ENCODE measurements at regions not wholly inside any gene's neighbourhood (a gene's known extent, or its start where the extent isn't known, plus 50 kb on each side); places are given as distances from the start of the nearest gene placed in this dataset.

GRCh38 chr12:30461026-30461615 lies 234.5 kb downstream of the IPO8 start:
- no peaks in the 10 kb centered on the region for H3K36me3 ChIP-seq (ENCODE audit: insufficient read depth, low read length)
- H3K9ac ChIP-seq (ENCODE audit: low read depth, low read length), result no peak overlapping the region
- H3K4me1 ChIP-seq (ENCODE audit: insufficient read depth, low read length), result no peaks in the 10 kb centered on the region
- H3K4me3 ChIP-seq (ENCODE audit: low read length), result no peak overlapping the region
- no peaks in the 10 kb centered on the region for H3K9me3 ChIP-seq (ENCODE audit: insufficient read depth, low read depth, low read length)
- no peaks in the 10 kb centered on the region for H3K27me3 ChIP-seq (ENCODE audit: insufficient read depth, low read length)
- no peak overlapping the region for H3K27ac ChIP-seq (ENCODE audit: low read depth, low read length)

GRCh38 chr12:30458453-30458852 lies 237.2 kb downstream of the IPO8 start:
- H3K27ac ChIP-seq (ENCODE audit: low read depth, low read length), result no peak overlapping the region
- H3K36me3 ChIP-seq (ENCODE audit: insufficient read depth, low read length), result no peaks in the 10 kb centered on the region
- no peak overlapping the region for H3K4me3 ChIP-seq (ENCODE audit: low read length)
- no peaks in the 10 kb centered on the region for H3K9me3 ChIP-seq (ENCODE audit: insufficient read depth, low read depth, low read length)
- no peaks in the 10 kb centered on the region for H3K4me1 ChIP-seq (ENCODE audit: insufficient read depth, low read length)
- H3K27me3 ChIP-seq (ENCODE audit: insufficient read depth, low read length), result no peaks in the 10 kb centered on the region
- H3K9ac ChIP-seq (ENCODE audit: low read depth, low read length), result no peak overlapping the region
- WGBS, result 96% methylated on average over 3 of the region's 3 CpGs

- Histone ChIP-seq H3K27ac (ENCODE audit: low read depth, low read length) (no peak overlapping the region), H3K9ac (ENCODE audit: low read depth, low read length) (no peak overlapping the region), H3K4me1 (ENCODE audit: insufficient read depth, low read length) (no peaks in the 10 kb centered on the region), H3K4me3 (ENCODE audit: low read length) (no peak overlapping the region), H3K27me3 (ENCODE audit: insufficient read depth, low read length) (no peaks in the 10 kb centered on the region), H3K9me3 (ENCODE audit: insufficient read depth, low read depth, low read length) (no peaks in the 10 kb centered on the region), H3K36me3 (ENCODE audit: insufficient read depth, low read length) (no peaks in the 10 kb centered on the region)
- WGBS, result 51% methylated on average over 3 of the region's 3 CpGs
These were observed 237.9 kb downstream of the IPO8 start for GRCh38 chr12:30457621-30458289.

GRCh38 chr12:30450872-30451271 lies 244.8 kb downstream of the IPO8 start:
- H3K4me3 ChIP-seq (ENCODE audit: low read length), result no peak overlapping the region
- no peaks in the 10 kb centered on the region for H3K36me3 ChIP-seq (ENCODE audit: insufficient read depth, low read length)
- peaks cover 18% of the 10 kb centered on the region for H3K9me3 ChIP-seq (ENCODE audit: insufficient read depth, low read depth, low read length)
- no peaks in the 10 kb centered on the region for H3K4me1 ChIP-seq (ENCODE audit: insufficient read depth, low read length)
- H3K27me3 ChIP-seq (ENCODE audit: insufficient read depth, low read length), result no peaks in the 10 kb centered on the region
- H3K27ac ChIP-seq (ENCODE audit: low read depth, low read length), result no peak overlapping the region
- WGBS, result 94% methylated on average over 2 of the region's 2 CpGs
- H3K9ac ChIP-seq (ENCODE audit: low read depth, low read length), result no peak overlapping the region

- H3K4me3 ChIP-seq (ENCODE audit: low read length), result no peak overlapping the region
- H3K27ac ChIP-seq (ENCODE audit: low read depth, low read length), result no peak overlapping the region
- H3K27me3 ChIP-seq (ENCODE audit: insufficient read depth, low read length), result no peaks in the 10 kb centered on the region
- H3K36me3 ChIP-seq (ENCODE audit: insufficient read depth, low read length), result no peaks in the 10 kb centered on the region
- H3K9me3 ChIP-seq (ENCODE audit: insufficient read depth, low read depth, low read length), result peaks cover 18% of the 10 kb centered on the region
- H3K9ac ChIP-seq (ENCODE audit: low read depth, low read length), result no peak overlapping the region
- no peaks in the 10 kb centered on the region for H3K4me1 ChIP-seq (ENCODE audit: insufficient read depth, low read length)
These were observed 245.4 kb downstream of the IPO8 start for GRCh38 chr12:30450226-30450625.

GRCh38 chr12:30448038-30448437 lies 247.6 kb downstream of the IPO8 start:
- peaks cover 18% of the 10 kb centered on the region for H3K9me3 ChIP-seq (ENCODE audit: insufficient read depth, low read depth, low read length)
- no peaks in the 10 kb centered on the region for H3K4me1 ChIP-seq (ENCODE audit: insufficient read depth, low read length)
- no peak overlapping the region for H3K4me3 ChIP-seq (ENCODE audit: low read length)
- H3K27me3 ChIP-seq (ENCODE audit: insufficient read depth, low read length), result no peaks in the 10 kb centered on the region
- H3K27ac ChIP-seq (ENCODE audit: low read depth, low read length), result no peak overlapping the region
- 98% methylated on average over 2 of the region's 2 CpGs for WGBS
- no peak overlapping the region for H3K9ac ChIP-seq (ENCODE audit: low read depth, low read length)
- H3K36me3 ChIP-seq (ENCODE audit: insufficient read depth, low read length), result no peaks in the 10 kb centered on the region

GRCh38 chr12:30447061-30447750 lies 248.5 kb downstream of the IPO8 start:
- WGBS, result 91% methylated on average over 5 of the region's 6 CpGs
- H3K4me1 ChIP-seq (ENCODE audit: insufficient read depth, low read length), result no peaks in the 10 kb centered on the region

GRCh38 chr12:30442461-30442860 lies 253.2 kb downstream of the IPO8 start:
- no peak overlapping the region for H3K4me3 ChIP-seq (ENCODE audit: low read length)
- H3K27me3 ChIP-seq (ENCODE audit: insufficient read depth, low read length), result no peaks in the 10 kb centered on the region
- no peaks in the 10 kb centered on the region for H3K4me1 ChIP-seq (ENCODE audit: insufficient read depth, low read length)
- no peaks in the 10 kb centered on the region for H3K9me3 ChIP-seq (ENCODE audit: insufficient read depth, low read depth, low read length)
- no peak overlapping the region for H3K27ac ChIP-seq (ENCODE audit: low read depth, low read length)
- no peak overlapping the region for H3K9ac ChIP-seq (ENCODE audit: low read depth, low read length)
- no peaks in the 10 kb centered on the region for H3K36me3 ChIP-seq (ENCODE audit: insufficient read depth, low read length)

More at GRCh38 chr12:30447061-30447750, 248.5 kb downstream of the IPO8 start:
- H3K27ac ChIP-seq (ENCODE audit: low read depth, low read length), result no peak overlapping the region
- no peak overlapping the region for H3K9ac ChIP-seq (ENCODE audit: low read depth, low read length)
- H3K36me3 ChIP-seq (ENCODE audit: insufficient read depth, low read length), result no peaks in the 10 kb centered on the region
- H3K9me3 ChIP-seq (ENCODE audit: insufficient read depth, low read depth, low read length), result peaks cover 18% of the 10 kb centered on the region
- H3K27me3 ChIP-seq (ENCODE audit: insufficient read depth, low read length), result no peaks in the 10 kb centered on the region
- no peak overlapping the region for H3K4me3 ChIP-seq (ENCODE audit: low read length)

- Histone ChIP-seq H3K9me3 (ENCODE audit: insufficient read depth, low read depth, low read length) (no peaks in the 10 kb centered on the region), H3K36me3 (ENCODE audit: insufficient read depth, low read length) (no peaks in the 10 kb centered on the region), H3K27me3 (ENCODE audit: insufficient read depth, low read length) (no peaks in the 10 kb centered on the region), H3K4me1 (ENCODE audit: insufficient read depth, low read length) (no peaks in the 10 kb centered on the region), H3K27ac (ENCODE audit: low read depth, low read length) (no peak overlapping the region), H3K4me3 (ENCODE audit: low read length) (no peak overlapping the region), H3K9ac (ENCODE audit: low read depth, low read length) (no peak overlapping the region)
- WGBS, result 96% methylated on average over 6 of the region's 7 CpGs
These were observed 254.7 kb downstream of the IPO8 start for GRCh38 chr12:30440826-30441602.

- Histone ChIP-seq H3K36me3 (ENCODE audit: insufficient read depth, low read length) (no peaks in the 10 kb centered on the region), H3K4me3 (ENCODE audit: low read length) (no peak overlapping the region), H3K9me3 (ENCODE audit: insufficient read depth, low read depth, low read length) (no peaks in the 10 kb centered on the region), H3K27ac (ENCODE audit: low read depth, low read length) (no peak overlapping the region), H3K9ac (ENCODE audit: low read depth, low read length) (no peak overlapping the region), H3K27me3 (ENCODE audit: insufficient read depth, low read length) (no peaks in the 10 kb centered on the region), H3K4me1 (ENCODE audit: insufficient read depth, low read length) (no peaks in the 10 kb centered on the region)
- WGBS, result 67% methylated on average over 4 of the region's 4 CpGs
These were observed 256.5 kb downstream of the IPO8 start for GRCh38 chr12:30439201-30439600.

- Histone ChIP-seq H3K36me3 (ENCODE audit: insufficient read depth, low read length) (no peaks in the 10 kb centered on the region), H3K27ac (ENCODE audit: low read depth, low read length) (no peak overlapping the region), H3K27me3 (ENCODE audit: insufficient read depth, low read length) (no peaks in the 10 kb centered on the region), H3K4me3 (ENCODE audit: low read length) (no peak overlapping the region), H3K4me1 (ENCODE audit: insufficient read depth, low read length) (no peaks in the 10 kb centered on the region), H3K9me3 (ENCODE audit: insufficient read depth, low read depth, low read length) (no peaks in the 10 kb centered on the region), H3K9ac (ENCODE audit: low read depth, low read length) (no peak overlapping the region)
- 100% methylated on average over 1 of the region's 1 CpG for WGBS
These were observed 257.0 kb downstream of the IPO8 start for GRCh38 chr12:30438601-30439041.

All from HUES64 (cell line).